ENCODE measurements at regions not wholly inside any gene's neighbourhood (a gene's known extent, or its start where the extent isn't known, plus 50 kb on each side); places are given as distances from the start of the nearest gene placed in this dataset.
"Not testable (repeated sequence)": the region's sequence is repeated elsewhere in the genome, so short reads cannot be mapped to it uniquely, and the experiment has no call there.

- DNase-seq, result peak; percentile 83
Measured at GRCh38 chr3:197367081-197367780, 68.8 kb upstream of the DLG1 start.

GRCh38 chr3:197366301-197367044 lies 68.1 kb upstream of the DLG1 start:
- peak; percentile 55 for DNase-seq

GRCh38 chr3:197365586-197365985 lies 67.2 kb upstream of the DLG1 start:
- peak; percentile 84 for DNase-seq

DNA sequence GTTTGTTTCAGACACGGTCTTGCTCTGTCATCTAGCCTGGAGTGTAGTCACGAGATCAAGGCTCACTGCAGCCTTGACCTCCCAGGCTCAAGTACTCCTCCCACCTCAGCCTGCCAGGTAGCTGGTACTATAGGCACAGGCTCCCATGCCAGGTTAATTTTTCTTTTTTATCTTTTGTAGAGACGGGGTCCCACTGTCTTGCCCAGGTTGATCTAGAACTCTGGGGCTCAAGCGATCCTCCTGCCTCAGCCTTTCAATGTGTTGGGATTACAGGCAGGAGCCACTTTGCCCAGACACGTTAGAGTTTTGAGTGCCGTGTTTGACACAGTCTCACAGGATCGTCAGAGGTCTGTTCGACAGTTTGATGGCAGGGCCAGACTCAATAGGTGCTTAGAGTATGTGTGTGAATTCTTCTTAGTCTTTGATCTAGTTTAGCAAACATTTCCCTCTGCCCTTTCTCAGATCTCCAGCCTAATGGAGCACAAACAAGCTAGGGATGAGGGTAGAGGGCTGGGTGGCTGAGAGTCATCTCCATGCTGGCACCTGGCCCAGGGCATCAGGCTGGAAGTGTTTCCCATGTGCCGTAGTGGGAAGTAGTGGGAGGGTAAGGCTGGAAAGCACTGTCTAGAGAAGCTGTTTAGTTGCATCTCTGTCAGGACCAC lies 66.1 kb upstream of the DLG1 start:
- peak; percentile 35 for DNase-seq

- DNase-seq, result no peak
Measured at GRCh38 chr3:197363553-197364409, 65.4 kb upstream of the DLG1 start.

GRCh38 chr3:197362081-197362480 lies 63.7 kb upstream of the DLG1 start:
- DNase-seq, result no peak

- DNase-seq, result not testable (repeated sequence)
Measured at GRCh38 chr3:197360095-197360494, 61.7 kb upstream of the DLG1 start.

DNA sequence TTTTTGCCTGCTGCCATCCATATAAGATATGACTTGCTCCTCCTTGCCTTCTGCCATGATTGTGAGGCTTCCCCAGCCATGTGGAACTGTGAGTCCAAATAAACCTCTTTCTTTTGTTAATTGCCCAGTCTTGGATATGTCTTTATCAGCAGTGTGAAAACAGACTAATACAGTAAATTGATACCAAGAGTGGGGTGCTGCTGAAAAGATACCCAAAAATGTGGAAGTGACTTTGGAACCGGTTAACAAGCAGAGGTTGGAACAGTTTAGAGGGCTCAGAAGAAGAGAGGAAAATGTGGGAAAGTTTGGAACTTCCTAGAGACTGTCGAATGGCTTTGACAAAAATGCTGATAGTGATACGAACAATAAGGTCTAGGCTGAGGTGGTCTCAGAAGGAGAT lies 61.1 kb upstream of the DLG1 start:
- DNase-seq, result not testable (repeated sequence)

- DNase-seq, result no peak
Measured at GRCh38 chr3:197356741-197357140, 58.3 kb upstream of the DLG1 start.

- DNase-seq, result no peak
Measured at GRCh38 chr3:197356275-197356674, 57.9 kb upstream of the DLG1 start.

- DNase-seq, result no peak
Measured at GRCh38 chr3:197355713-197356112, 57.3 kb upstream of the DLG1 start.

DNA sequence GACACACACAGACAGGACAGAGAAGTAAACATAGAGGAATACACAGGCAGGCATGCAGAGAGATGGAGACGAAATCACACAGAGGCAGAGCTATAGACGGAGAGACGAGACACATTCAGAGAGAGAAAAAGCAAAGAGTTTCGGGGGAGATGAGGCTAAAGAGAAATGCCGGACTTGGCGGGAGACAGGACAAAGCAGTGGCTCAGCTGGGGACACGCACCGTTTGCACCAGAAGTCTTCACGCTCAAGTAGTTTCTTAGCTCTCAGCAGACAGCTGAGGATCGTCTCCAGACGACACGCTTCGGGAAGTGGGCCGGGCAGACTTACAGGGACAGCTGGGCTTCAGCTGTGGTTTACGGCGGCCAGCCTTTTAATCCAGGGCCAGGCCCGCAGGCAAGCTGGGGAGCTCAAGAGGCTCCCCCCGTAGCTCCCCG lies 56.2 kb upstream of the DLG1 start:
- peak; percentile 61 for DNase-seq

DNA sequence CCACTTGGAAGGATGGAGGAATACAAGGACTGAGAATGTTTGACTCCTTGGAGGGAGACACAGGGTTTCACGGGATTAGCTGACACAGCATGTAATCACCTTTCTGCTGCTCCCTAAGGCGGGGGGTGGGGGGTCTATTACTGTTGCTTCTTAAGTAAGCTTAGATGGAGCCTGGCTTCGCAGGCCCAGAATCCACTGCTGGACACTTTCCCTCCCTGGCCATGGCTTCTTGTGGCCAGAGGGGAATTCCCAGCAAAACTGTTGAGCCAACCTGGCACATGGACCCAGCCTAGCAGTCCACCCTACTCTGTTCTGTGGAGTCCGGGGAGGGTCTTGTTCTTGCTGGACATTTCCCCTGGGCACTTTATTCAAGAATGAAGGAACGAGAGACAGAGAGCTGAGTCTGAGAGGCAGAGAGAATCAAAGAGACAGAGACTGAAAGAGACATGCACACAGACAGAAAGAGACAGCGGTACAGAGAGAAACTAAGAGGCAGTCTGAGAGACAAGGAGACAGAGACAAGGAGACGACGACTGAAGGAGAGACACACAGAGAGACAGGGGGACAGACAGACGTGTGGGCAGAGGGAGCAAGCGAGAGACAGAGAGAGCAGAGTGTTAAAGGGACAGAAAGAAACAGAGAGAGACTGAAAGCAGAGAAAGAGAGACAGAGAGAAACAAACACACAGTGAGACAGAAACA lies 55.6 kb upstream of the DLG1 start:
- no peak for DNase-seq

DNA sequence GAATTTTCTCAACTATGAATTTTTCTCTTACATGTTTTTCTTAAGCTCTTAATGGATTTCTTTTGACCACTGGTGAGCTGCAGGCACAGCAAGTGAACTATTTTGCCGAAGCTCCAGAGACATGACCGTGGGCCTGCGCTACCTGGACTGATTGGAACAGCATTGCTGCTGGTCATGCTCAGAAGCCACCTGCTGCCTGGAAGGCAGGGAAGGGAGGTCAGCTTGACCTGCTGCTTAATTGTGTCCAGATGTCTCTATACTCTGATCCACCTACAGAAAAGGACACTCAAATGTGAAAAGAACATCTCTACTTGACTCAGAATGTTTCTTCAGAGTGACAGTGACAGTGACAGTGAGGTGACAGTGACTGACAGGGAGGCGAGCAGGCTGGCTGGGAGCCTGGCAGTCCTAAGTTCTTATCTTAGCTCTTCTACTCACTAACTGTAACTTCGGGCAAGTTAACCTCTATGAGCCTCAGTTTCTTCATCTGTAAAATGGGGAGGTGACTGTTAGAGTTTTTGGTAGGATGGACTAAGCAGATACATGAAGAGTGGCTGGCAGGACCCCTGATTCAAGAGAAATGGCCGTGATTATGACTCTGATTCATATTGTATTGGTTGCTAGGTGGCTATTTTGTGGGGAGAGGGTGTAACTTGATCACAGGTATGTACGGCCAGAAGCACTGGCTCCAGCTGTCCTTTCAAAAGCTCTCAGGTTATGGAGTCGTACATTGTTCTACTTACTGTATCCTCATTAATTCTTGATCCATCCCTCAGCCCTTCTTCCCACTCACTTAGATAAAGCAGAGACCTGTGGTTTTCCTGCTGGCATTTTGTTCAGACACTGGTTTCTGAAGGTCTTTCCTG lies 54.8 kb upstream of the DLG1 start:
- no peak for DNase-seq

DNA sequence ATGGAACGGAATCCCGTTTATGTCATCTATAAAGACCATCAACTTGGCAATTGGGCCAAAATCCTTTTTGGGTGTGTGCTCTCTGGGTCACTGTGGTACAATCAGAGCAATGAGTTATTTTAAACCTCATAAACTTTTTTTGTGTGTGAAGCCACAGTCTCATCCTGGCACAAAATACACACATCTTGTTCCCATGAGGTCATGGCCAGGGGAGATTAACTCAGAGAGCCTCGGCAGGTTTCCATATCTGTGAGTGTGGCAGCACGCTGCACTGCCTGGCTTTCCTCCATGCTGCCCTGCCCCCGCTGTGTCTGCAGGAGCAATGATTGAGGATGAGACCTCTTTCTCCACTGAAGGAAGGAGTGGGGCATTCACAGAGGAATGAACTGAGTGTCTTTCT lies 54.0 kb upstream of the DLG1 start:
- DNase-seq, result peak; percentile 81

GRCh38 chr3:197350446-197350845 lies 52.0 kb upstream of the DLG1 start:
- DNase-seq, result no peak

DNA sequence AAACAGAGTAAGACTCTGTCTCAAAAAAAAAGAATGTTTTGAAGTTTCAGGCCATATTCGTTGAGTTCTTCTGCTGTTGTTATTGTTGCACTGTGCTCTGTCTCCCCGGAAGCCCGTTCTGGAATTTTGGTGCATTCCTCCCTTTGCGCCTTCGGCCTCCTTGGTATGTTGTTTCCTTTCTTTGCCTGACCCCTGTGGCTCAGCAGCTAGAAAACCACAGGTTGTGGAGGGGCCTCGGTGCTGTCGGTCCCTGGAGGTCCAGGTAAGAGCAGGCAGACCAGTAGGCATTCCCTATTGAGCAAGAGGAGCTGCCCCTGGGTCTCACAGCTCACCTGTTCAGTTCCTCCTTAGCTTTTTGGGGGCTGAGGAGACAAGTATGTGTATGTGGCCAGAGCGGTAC lies 51.0 kb upstream of the DLG1 start:
- DNase-seq, result no peak

All from fibroblast of skin of right biceps (primary cell).